ENCODE measurements at regions not wholly inside any gene's neighbourhood (a gene's known extent, or its start where the extent isn't known, plus 50 kb on each side); places are given as distances from the start of the nearest gene placed in this dataset.

GRCh38 chr2:8448824-8449556 lies 232.9 kb upstream of the ID2 start:
- DNase-seq = no peak

GRCh38 chr2:8451273-8451672 lies 230.6 kb upstream of the ID2 start:
- no peak for DNase-seq

- no peak for DNase-seq
These were observed 229.6 kb upstream of the ID2 start for GRCh38 chr2:8452296-8452695.

- no peak for DNase-seq
These were observed 228.6 kb upstream of the ID2 start for GRCh38 chr2:8452979-8453903.

GRCh38 chr2:8453904-8454302 lies 228.0 kb upstream of the ID2 start:
- DNase-seq = no peak

GRCh38 chr2:8454797-8455196 lies 227.1 kb upstream of the ID2 start:
- no peak for DNase-seq

GRCh38 chr2:8455236-8456150 lies 226.4 kb upstream of the ID2 start:
- no peak for DNase-seq

GRCh38 chr2:8456151-8457091 lies 225.4 kb upstream of the ID2 start:
- DNase-seq = peak in 1 of 2 donors; percentile 39

- no peak for DNase-seq
These were observed 224.8 kb upstream of the ID2 start for GRCh38 chr2:8457092-8457481.

GRCh38 chr2:8457699-8458502 lies 224.0 kb upstream of the ID2 start:
- no peak for DNase-seq

GRCh38 chr2:8458503-8459459 lies 223.1 kb upstream of the ID2 start:
- no peak for DNase-seq

GRCh38 chr2:8459474-8459873 lies 222.4 kb upstream of the ID2 start:
- DNase-seq = no peak

GRCh38 chr2:8461341-8461740 lies 220.5 kb upstream of the ID2 start:
- no peak for DNase-seq

GRCh38 chr2:8462280-8462679 lies 219.6 kb upstream of the ID2 start:
- no peak for DNase-seq

- no peak for DNase-seq
These were observed 218.8 kb upstream of the ID2 start for GRCh38 chr2:8462899-8463648.

- DNase-seq = no peak
These were observed 216.3 kb upstream of the ID2 start for GRCh38 chr2:8465560-8465959.

GRCh38 chr2:8469709-8470493 lies 212.0 kb upstream of the ID2 start:
- DNase-seq = no peak

Data from right lung (tissue), 2 donors.